PC-3 (cell line): ENCODE measurements at regions not wholly inside any gene's neighbourhood (a gene's known extent, or its start where the extent isn't known, plus 50 kb on each side); places are given as distances from the start of the nearest gene placed in this dataset.

Experiments
- CTCF ChIP-seq: fragments of 300-600 bp; sonication (generic); conservative IDR thresholded peaks from 2 replicates; pipeline ENCODE4 v1.5.1; 2017; ENCODE audit warnings: antibody characterized with exemption, low read depth, mild to moderate bottlenecking, low read length
- EZH2 ChIP-seq: fragments of 300-600 bp; sonication (generic); IDR thresholded peaks from one replicate; pipeline ENCODE4 v1.6.1; 2017; ENCODE audit warnings: antibody characterized with exemption, mild to moderate bottlenecking, low read length; ENCODE audit not compliant: unreplicated experiment

- TF ChIP-seq CTCF (no peak), EZH2 (no peak)
These were observed 249.8 kb downstream of the FNDC1 start for GRCh38 chr6:159418997-159419396.
